OCI-LY7 (cell line): ENCODE measurements at regions not wholly inside any gene's neighbourhood (a gene's known extent, or its start where the extent isn't known, plus 50 kb on each side); places are given as distances from the start of the nearest gene placed in this dataset.

Source experiments
- BruUV-seq: library from RNA; stranded (reverse); fragments of 400-500 nt; replicated peaks from 2 replicates; lab custom pipeline; 2021; lab: Mats Ljungman, UMichigan
- CTCF ChIA-PET: fragments of 300-600 bp; sonication (Branson Sonifier 250); formaldehyde crosslinking; loops from one replicate; lab custom pipeline; 2022; ENCODE audit warnings: antibody characterized with exemption; ENCODE audit not compliant: unreplicated experiment; lab: Charles Lee
- POLR2A ChIA-PET: fragments of 300-600 bp; sonication (Branson Sonifier 250); formaldehyde crosslinking; loops from one replicate; lab custom pipeline; 2022; ENCODE audit warnings: antibody characterized with exemption; lab: Charles Lee
- DNase-seq: peaks from one replicate; pipeline ENCODE4 v3.0.0-alpha.2; 2015; ENCODE audit warnings: low spot score
- H2AFZ ChIP-seq: fragments of 200-600 bp; sonication (generic), shearing (Covaris generic); 2 replicates; pipeline ENCODE4 v1.6.1; 2014; ENCODE audit warnings: mild to moderate bottlenecking, antibody characterized with exemption, low read length, moderate library complexity
- H3K27ac ChIP-seq: fragments of 200-600 bp; sonication (generic); 2 replicates; pipeline ENCODE4 v1.5.1; 2014; ENCODE audit warnings: mixed run types, low read depth, mild to moderate bottlenecking, moderate library complexity, low read length, inconsistent platforms; ENCODE audit not compliant: poor library complexity, severe bottlenecking
- H3K36me3 ChIP-seq: fragments of 200-600 bp; sonication (generic); 2 replicates; pipeline ENCODE4 v1.6.1; 2014; ENCODE audit warnings: mild to moderate bottlenecking, antibody characterized with exemption, low read length, moderate library complexity, mixed read lengths; ENCODE audit not compliant: insufficient read depth
- H3K4me1 ChIP-seq: fragments of 200-600 bp; sonication (generic); 2 replicates; pipeline ENCODE4 v1.5.1; 2014; ENCODE audit warnings: mild to moderate bottlenecking, low read length; ENCODE audit not compliant: insufficient read depth, poor library complexity, severe bottlenecking
- H3K4me2 ChIP-seq: fragments of 200-600 bp; sonication (generic); 2 replicates; pipeline ENCODE4 v1.6.1; 2014; ENCODE audit warnings: mild to moderate bottlenecking, low read length
- H3K4me3 ChIP-seq: fragments of 200-600 bp; sonication (generic); 2 replicates; pipeline ENCODE4 v1.5.1; 2014; ENCODE audit warnings: mild to moderate bottlenecking, low read depth, low read length; ENCODE audit not compliant: poor library complexity, severe bottlenecking
- H3K79me2 ChIP-seq: fragments of 200-600 bp; sonication (generic); 2 replicates; pipeline ENCODE4 v1.6.1; 2016; ENCODE audit warnings: low read depth, mild to moderate bottlenecking, low read length, moderate library complexity, mixed read lengths; ENCODE audit not compliant: insufficient read depth
- H3K9me2 ChIP-seq: fragments of 200-600 bp; sonication (generic); 2 replicates; pipeline ENCODE4 v1.6.1; 2016; ENCODE audit warnings: mild to moderate bottlenecking, low read length, mixed read lengths; ENCODE audit not compliant: insufficient read depth
- H3K9me3 ChIP-seq: fragments of 200-600 bp; sonication (generic); 2 replicates; pipeline ENCODE4 v1.6.1; 2014; ENCODE audit warnings: mild to moderate bottlenecking, mixed run types, low read length, mixed read lengths
- H4K20me1 ChIP-seq: fragments of 200-600 bp; sonication (generic); 2 replicates; pipeline ENCODE4 v1.6.1; 2014; ENCODE audit warnings: mild to moderate bottlenecking, antibody characterized with exemption, low read length, moderate library complexity, mixed read lengths; ENCODE audit not compliant: insufficient read depth
- CTCF ChIP-seq: fragments of 200-600 bp; sonication (generic); conservative IDR thresholded peaks from 2 replicates; pipeline ENCODE4 v1.5.1; 2014; ENCODE audit warnings: mild to moderate bottlenecking, antibody characterized with exemption, low read length, moderate library complexity, mixed read lengths
- EZH2phosphoT487 ChIP-seq: fragments of 200-600 bp; sonication (generic); IDR thresholded peaks from 2 replicates; pipeline ENCODE4 v1.6.1; 2018; ENCODE audit warnings: low read depth, borderline replicate concordance, mild to moderate bottlenecking, mixed run types, antibody characterized with exemption, low read length, moderate library complexity, mixed read lengths
- intact Hi-C: fragments of 100-400 bp; cut with micrococcal nuclease; formaldehyde crosslinking; loops from one replicate; pipeline ENCODE4 v1.10.0; 2022; ENCODE audit not compliant: unreplicated experiment

- Histone ChIP-seq H3K4me3 (no peak overlapping the region), H4K20me1 (no peaks in the 10 kb centered on the region), H3K4me2 (no peak overlapping the region), H3K27ac (no peak overlapping the region), H3K9me3 (peaks cover 25% of the 10 kb centered on the region), H3K36me3 (peaks cover 10% of the 10 kb centered on the region; the same call in 1 of the 2 replicates), H3K4me1 (peaks cover 6% of the 10 kb centered on the region), H3K9me2 (no peaks in the 10 kb centered on the region), H2AFZ (no peak overlapping the region), H3K79me2 (no peaks in the 10 kb centered on the region)
- no peak for DNase-seq
- intact Hi-C loops: no loop called here
- TF ChIP-seq EZH2phosphoT487 (no peak), CTCF (0 out of 2 replicates have a peak, but pooled peaks have one; percentile 22)
- no TSS peak for BruUV-seq
- ChIA-PET POLR2A (interaction anchor here (0.6 to 1.3 kb wide), 2 partner anchors 55 to 576 kb away, joined by 3 read pairs; no protein-coding TSS in a partner anchor), CTCF (interaction anchor here (0.5 kb wide), 1 partner anchor 59 kb away, joined by 3 read pairs; no protein-coding TSS in a partner anchor)
These were observed 67.2 kb upstream of the ACYP2 start for GRCh38 chr2:54048117-54048785.

GRCh38 chr2:54047658-54048057, 67.8 kb upstream of the ACYP2 start:
- H4K20me1 ChIP-seq: no peaks in the 10 kb centered on the region
- peaks cover 5% of the 10 kb centered on the region; the same call in 1 of the 2 replicates for H3K36me3 ChIP-seq
- no peak overlapping the region for H3K4me2 ChIP-seq
- intact Hi-C loops: no loop called here
- CTCF ChIA-PET: no interaction called here
- H3K9me3 ChIP-seq: peaks cover 23% of the 10 kb centered on the region
- no peak overlapping the region for H3K27ac ChIP-seq
- no peak overlapping the region for H2AFZ ChIP-seq
- no TSS peak for BruUV-seq
- H3K4me3 ChIP-seq: no peak overlapping the region
- DNase-seq: no peak
- H3K4me1 ChIP-seq: peaks cover under 1% of the 10 kb centered on the region
- no peak for TF ChIP-seq CTCF
- no peak for TF ChIP-seq EZH2phosphoT487
- no peaks in the 10 kb centered on the region for H3K9me2 ChIP-seq
- H3K79me2 ChIP-seq: no peaks in the 10 kb centered on the region
- POLR2A ChIA-PET: interaction anchor here (0.6 to 1.3 kb wide), 2 partner anchors 56 to 577 kb away, joined by 3 read pairs; no protein-coding TSS in a partner anchor

GRCh38 chr2:54047091-54047490, 68.3 kb upstream of the ACYP2 start:
- no peaks in the 10 kb centered on the region for H3K79me2 ChIP-seq
- intact Hi-C loops: no loop called here
- TF ChIP-seq EZH2phosphoT487: no peak
- no peak for TF ChIP-seq CTCF
- no peak overlapping the region for H2AFZ ChIP-seq
- H3K4me3 ChIP-seq: no peak overlapping the region
- POLR2A ChIA-PET: no interaction called here
- H3K9me3 ChIP-seq: peaks cover 18% of the 10 kb centered on the region
- H3K36me3 ChIP-seq: peaks cover 4% of the 10 kb centered on the region; the same call in 1 of the 2 replicates
- DNase-seq: no peak
- H3K9me2 ChIP-seq: no peaks in the 10 kb centered on the region
- no peaks in the 10 kb centered on the region for H3K4me1 ChIP-seq
- H3K4me2 ChIP-seq: no peak overlapping the region
- no TSS peak for BruUV-seq
- H3K27ac ChIP-seq: no peak overlapping the region
- H4K20me1 ChIP-seq: no peaks in the 10 kb centered on the region
- CTCF ChIA-PET: no interaction called here
